ENCODE measurements at regions not wholly inside any gene's neighbourhood (a gene's known extent, or its start where the extent isn't known, plus 50 kb on each side); places are given as distances from the start of the nearest gene placed in this dataset.

- TF ChIP-seq POLR2A (IDR thresholded peaks at IDR 0.05): no peak
- TF ChIP-seq CTCF (IDR thresholded peaks at IDR 0.05): no peak
Measured at GRCh38 chr12:107467716-107468115, 217.9 kb upstream of the PWP1 start.

Measured in esophagus squamous epithelium (tissue), 4 donors.